Karpas-422 (cell line): ENCODE measurements at regions not wholly inside any gene's neighbourhood (a gene's known extent, or its start where the extent isn't known, plus 50 kb on each side); places are given as distances from the start of the nearest gene placed in this dataset.

Source experiments
- DNase-seq: peaks from one replicate; pipeline ENCODE4 v3.0.0-alpha.2; 2015
- H2AFZ ChIP-seq: fragments of 200-600 bp; sonication (generic); 2 replicates; pipeline ENCODE4 v1.6.1; 2014; ENCODE audit warnings: antibody characterized with exemption, low read length, mixed read lengths
- H3K27ac ChIP-seq: fragments of 200-600 bp; sonication (generic); 2 replicates; pipeline ENCODE4 v1.5.1; 2014; ENCODE audit warnings: mild to moderate bottlenecking, low read length, moderate library complexity
- H3K27me3 ChIP-seq: fragments of 200-600 bp; sonication (generic); 2 replicates; pipeline ENCODE4 v1.6.1; 2014; ENCODE audit warnings: low read length, mixed read lengths
- H3K36me3 ChIP-seq: fragments of 200-600 bp; sonication (generic); 2 replicates; pipeline ENCODE4 v1.6.1; 2014; ENCODE audit warnings: low read length, mixed read lengths; ENCODE audit not compliant: insufficient read depth
- H3K4me1 ChIP-seq: fragments of 200-600 bp; sonication (generic); 2 replicates; pipeline ENCODE4 v1.6.1; 2014; ENCODE audit warnings: mild to moderate bottlenecking, low read length, mixed read lengths
- H3K4me2 ChIP-seq: fragments of 200-600 bp; sonication (generic); 2 replicates; pipeline ENCODE4 v1.6.1; 2014; ENCODE audit warnings: low read length, low read depth, mild to moderate bottlenecking; ENCODE audit not compliant: poor library complexity, severe bottlenecking
- H3K4me3 ChIP-seq: fragments of 200-600 bp; sonication (generic); 2 replicates; pipeline ENCODE4 v1.5.1; 2014; ENCODE audit warnings: mild to moderate bottlenecking, antibody characterized with exemption, low read length, mixed read lengths
- H3K79me2 ChIP-seq: fragments of 200-600 bp; sonication (generic); 2 replicates; pipeline ENCODE4 v1.6.1; 2014; ENCODE audit warnings: mild to moderate bottlenecking, low read length, mixed read lengths
- H3K9ac ChIP-seq: fragments of 200-600 bp; sonication (generic); 2 replicates; pipeline ENCODE4 v1.6.0; 2014; ENCODE audit warnings: low read length
- H3K9me2 ChIP-seq: fragments of 200-600 bp; sonication (generic), shearing (Covaris generic); replicated peaks from 2 replicates; pipeline ENCODE4 v1.6.0; 2014; ENCODE audit warnings: mild to moderate bottlenecking, low read length, moderate library complexity; ENCODE audit not compliant: insufficient read depth
- H3K9me3 ChIP-seq: fragments of 300-700, 200-600 bp; sonication (generic); 2 replicates; pipeline ENCODE4 v1.6.1; 2014; ENCODE audit warnings: low read length, mixed read lengths
- H4K20me1 ChIP-seq: fragments of 200-600 bp; sonication (generic); 2 replicates; pipeline ENCODE4 v1.6.1; 2014; ENCODE audit warnings: mild to moderate bottlenecking, antibody characterized with exemption, low read length, low read depth; ENCODE audit not compliant: insufficient read depth

DNA sequence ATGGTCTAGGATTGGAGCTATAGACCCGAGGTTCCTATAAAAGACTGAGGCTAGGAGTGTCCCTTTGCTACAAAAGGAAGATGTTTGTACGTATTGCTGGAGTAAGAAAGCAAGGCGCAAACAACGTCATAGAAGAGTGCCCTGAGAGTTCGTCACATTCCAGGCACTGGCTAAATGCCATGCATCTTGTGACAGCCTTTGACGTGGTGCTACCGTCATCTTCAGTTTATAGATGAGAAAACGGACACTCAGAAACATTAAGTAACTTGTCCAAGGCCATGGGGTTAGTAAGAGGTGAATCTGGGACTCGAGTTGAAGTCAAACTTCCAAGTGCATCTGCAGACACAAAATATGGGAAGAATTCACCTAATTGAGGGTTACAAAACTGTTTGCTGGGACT, 104.2 kb upstream of the SLC45A1 start:
- no peak overlapping the region for H2AFZ ChIP-seq
- H3K4me2 ChIP-seq: no peak overlapping the region
- H3K27me3 ChIP-seq: no peaks in the 10 kb centered on the region
- H3K36me3 ChIP-seq: no peaks in the 10 kb centered on the region
- no peaks in the 10 kb centered on the region for H3K4me1 ChIP-seq
- no peak overlapping the region for H3K4me3 ChIP-seq
- DNase-seq: no peak
- H3K9me2 ChIP-seq: no peaks in the 10 kb centered on the region
- no peaks in the 10 kb centered on the region for H3K9me3 ChIP-seq
- H3K27ac ChIP-seq: no peak overlapping the region
- H3K79me2 ChIP-seq: no peaks in the 10 kb centered on the region
- H4K20me1 ChIP-seq: no peaks in the 10 kb centered on the region
- no peak overlapping the region for H3K9ac ChIP-seq

DNA sequence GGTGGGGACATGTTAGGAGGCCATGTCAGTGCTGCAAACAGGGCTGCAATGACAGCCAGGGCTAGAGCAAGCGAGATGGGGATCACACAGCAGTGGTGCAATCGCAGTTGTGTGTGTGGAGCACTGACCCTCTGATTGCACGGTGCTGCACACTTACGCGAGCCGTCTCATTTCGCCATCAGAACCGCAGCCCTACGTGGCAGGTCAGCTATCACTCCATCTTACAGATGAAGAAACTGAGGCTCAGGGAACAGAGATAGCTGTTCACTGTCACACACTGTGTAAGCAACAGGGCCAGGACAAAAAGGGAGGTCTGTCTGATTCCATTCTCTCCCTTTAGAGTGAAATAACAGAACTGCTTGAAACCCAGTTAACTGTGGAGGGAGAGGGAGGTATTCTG, 104.8 kb upstream of the SLC45A1 start:
- Histone ChIP-seq H4K20me1 (no peaks in the 10 kb centered on the region), H3K27me3 (no peaks in the 10 kb centered on the region), H3K4me3 (no peak overlapping the region), H3K27ac (no peak overlapping the region), H3K4me2 (no peak overlapping the region), H3K9ac (no peak overlapping the region), H3K36me3 (no peaks in the 10 kb centered on the region), H2AFZ (no peak overlapping the region), H3K4me1 (no peaks in the 10 kb centered on the region), H3K79me2 (no peaks in the 10 kb centered on the region), H3K9me3 (no peaks in the 10 kb centered on the region), H3K9me2 (no peaks in the 10 kb centered on the region)
- no peak for DNase-seq

DNA sequence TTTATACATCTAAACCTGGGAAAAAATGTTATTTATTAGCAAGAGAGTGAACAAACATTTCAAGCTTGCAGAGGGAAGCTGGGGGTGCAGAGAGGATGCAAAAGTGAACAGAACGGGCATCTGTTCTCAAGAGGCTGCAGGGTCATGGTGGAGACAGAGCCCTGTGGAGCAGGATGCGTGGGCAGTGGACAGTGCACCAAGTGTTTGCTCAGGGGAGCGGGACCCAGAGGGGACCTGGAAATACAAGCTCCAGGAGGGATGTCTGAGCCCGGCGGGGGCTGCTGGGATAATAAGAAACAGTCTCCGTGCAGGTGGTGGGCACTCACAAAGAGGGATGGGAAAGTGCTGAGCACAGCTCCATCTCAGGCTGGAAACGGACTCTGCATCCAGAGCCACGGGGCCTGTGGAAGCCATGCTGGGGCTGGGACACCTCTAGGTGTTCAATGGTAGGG, 105.3 kb upstream of the SLC45A1 start:
- no peak for DNase-seq
- Histone ChIP-seq H3K79me2 (no peaks in the 10 kb centered on the region), H3K4me1 (no peaks in the 10 kb centered on the region), H4K20me1 (no peaks in the 10 kb centered on the region), H3K9me2 (no peaks in the 10 kb centered on the region), H3K27ac (no peak overlapping the region), H3K36me3 (no peaks in the 10 kb centered on the region), H2AFZ (no peak overlapping the region), H3K9me3 (no peaks in the 10 kb centered on the region), H3K27me3 (no peaks in the 10 kb centered on the region), H3K9ac (no peak overlapping the region), H3K4me2 (no peak overlapping the region), H3K4me3 (no peak overlapping the region)

DNA sequence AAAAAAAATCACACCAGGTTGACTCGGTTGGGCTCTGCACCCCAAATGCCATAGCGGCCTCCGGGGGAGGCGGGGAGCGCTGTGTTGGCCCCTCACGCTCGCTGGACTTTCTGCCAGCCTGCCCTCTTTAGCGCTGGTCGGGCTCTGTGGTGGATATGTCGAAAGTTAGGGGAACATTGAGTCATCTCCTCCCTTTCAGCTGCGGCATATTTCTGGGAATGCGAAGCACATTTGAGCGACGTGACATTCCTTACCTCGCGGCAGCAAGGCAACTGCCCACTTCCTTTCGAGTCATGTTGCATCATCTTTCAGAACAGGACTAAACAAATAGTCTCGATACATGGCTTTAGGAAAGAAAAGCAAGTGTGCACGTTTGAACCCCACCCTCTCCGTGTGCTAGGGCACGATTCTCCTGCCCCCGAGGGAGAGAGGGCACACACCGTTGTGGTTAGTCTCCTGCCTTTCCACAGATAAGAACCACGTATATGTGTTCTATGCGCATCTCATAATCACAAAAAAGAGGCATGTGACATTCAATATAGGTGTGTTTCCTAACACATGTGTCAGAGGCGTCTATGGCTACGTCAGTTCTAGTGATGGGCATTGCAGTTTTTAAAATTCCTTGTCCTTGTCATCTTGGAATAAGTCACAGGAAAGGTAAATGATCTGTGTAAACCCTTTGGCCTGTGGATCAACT, 105.9 kb upstream of the SLC45A1 start:
- no peaks in the 10 kb centered on the region for H3K4me1 ChIP-seq
- H3K9me3 ChIP-seq: no peaks in the 10 kb centered on the region
- H3K9me2 ChIP-seq: no peaks in the 10 kb centered on the region
- H3K4me3 ChIP-seq: no peak overlapping the region
- no peak overlapping the region for H3K27ac ChIP-seq
- no peaks in the 10 kb centered on the region for H3K36me3 ChIP-seq
- H2AFZ ChIP-seq: no peak overlapping the region
- H3K27me3 ChIP-seq: no peaks in the 10 kb centered on the region
- H3K79me2 ChIP-seq: no peaks in the 10 kb centered on the region
- H4K20me1 ChIP-seq: no peaks in the 10 kb centered on the region
- H3K4me2 ChIP-seq: no peak overlapping the region
- no peak for DNase-seq
- no peak overlapping the region for H3K9ac ChIP-seq

DNA sequence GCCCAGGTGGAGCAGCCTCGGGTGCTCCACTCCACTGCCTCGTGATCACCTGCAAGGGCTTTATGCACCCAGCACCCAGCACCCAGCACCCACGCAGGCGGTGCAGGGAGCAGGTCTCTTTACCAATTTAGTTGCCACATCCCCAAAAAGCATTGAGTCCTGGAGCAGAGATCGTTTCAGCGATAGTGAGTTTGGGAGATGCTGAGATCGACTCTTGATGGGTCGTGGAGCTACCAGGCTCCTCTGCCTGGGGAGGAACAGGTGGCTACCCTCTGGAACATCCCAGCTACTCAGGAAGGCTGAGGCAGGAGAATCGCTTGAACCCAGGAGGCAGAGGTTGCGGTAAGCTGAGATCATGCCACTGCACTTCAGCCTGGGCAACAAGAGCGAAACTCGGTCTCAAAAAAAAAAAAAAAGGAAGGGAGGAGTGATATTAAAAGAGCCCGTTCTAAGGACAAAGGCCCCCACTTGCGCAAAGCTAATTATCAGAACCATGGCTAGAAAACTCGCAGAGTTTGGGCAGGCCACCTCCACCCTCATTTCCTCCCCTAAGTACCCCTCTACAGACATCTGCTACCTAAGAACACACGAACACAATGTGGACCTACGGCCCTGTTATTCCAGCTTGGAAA, 106.5 kb upstream of the SLC45A1 start:
- no peaks in the 10 kb centered on the region for H3K9me3 ChIP-seq
- no peak for DNase-seq
- no peaks in the 10 kb centered on the region for H3K9me2 ChIP-seq
- no peak overlapping the region for H3K27ac ChIP-seq
- no peaks in the 10 kb centered on the region for H3K79me2 ChIP-seq
- no peak overlapping the region for H3K9ac ChIP-seq
- H2AFZ ChIP-seq: no peak overlapping the region
- H3K27me3 ChIP-seq: no peaks in the 10 kb centered on the region
- no peaks in the 10 kb centered on the region for H4K20me1 ChIP-seq
- no peak overlapping the region for H3K4me2 ChIP-seq
- H3K4me1 ChIP-seq: no peaks in the 10 kb centered on the region
- no peaks in the 10 kb centered on the region for H3K36me3 ChIP-seq
- no peak overlapping the region for H3K4me3 ChIP-seq

DNA sequence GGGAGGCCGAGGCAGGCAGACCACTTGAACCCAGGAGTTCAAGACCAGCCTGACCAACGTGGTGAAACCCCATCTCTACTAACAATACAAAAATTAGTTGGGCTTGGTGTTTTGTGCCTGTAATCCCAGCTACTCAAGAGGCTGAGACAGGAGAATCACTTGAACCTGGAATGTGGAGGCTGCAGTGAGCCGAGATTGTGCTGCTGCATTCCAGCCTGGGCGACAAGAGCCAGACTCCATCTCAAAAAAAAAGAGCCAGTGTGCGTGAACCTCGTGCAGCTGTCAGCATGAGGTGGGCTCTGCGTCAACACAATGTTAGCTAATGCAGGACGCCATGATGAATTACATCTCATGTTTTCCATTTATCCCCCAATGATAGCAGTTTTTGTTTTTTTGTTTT, 110.7 kb upstream of the SLC45A1 start:
- Histone ChIP-seq H3K9me3 (no peaks in the 10 kb centered on the region), H3K27me3 (no peaks in the 10 kb centered on the region), H3K4me1 (no peaks in the 10 kb centered on the region), H3K9ac (no peak overlapping the region), H3K4me3 (no peak overlapping the region), H3K4me2 (no peak overlapping the region), H3K9me2 (no peaks in the 10 kb centered on the region), H3K36me3 (no peaks in the 10 kb centered on the region), H2AFZ (no peak overlapping the region), H4K20me1 (no peaks in the 10 kb centered on the region), H3K79me2 (no peaks in the 10 kb centered on the region), H3K27ac (no peak overlapping the region)
- no peak for DNase-seq

DNA sequence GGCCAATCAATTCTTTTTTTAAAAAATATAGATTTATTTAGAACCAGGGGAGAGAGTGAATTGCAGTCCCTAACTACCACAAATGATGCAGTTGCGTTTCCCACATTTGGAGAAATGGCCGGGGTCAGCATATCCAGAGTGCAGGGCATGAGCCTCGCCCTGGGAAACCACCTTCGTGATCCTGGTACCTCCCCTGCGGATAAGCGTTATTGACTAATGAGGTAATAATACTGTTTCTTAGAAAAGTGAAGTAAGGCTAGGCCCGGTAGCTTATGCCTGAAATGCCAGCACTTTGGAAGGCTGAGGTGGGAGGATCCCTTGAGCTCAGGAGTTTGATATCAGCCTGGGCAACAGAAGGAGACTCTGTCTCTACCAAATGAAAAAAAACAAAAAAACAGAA, 111.5 kb upstream of the SLC45A1 start:
- H3K9ac ChIP-seq: no peak overlapping the region
- no peak overlapping the region for H3K4me3 ChIP-seq
- H3K4me2 ChIP-seq: no peak overlapping the region
- H4K20me1 ChIP-seq: no peaks in the 10 kb centered on the region
- no peaks in the 10 kb centered on the region for H3K9me3 ChIP-seq
- H3K4me1 ChIP-seq: no peaks in the 10 kb centered on the region
- no peak overlapping the region for H2AFZ ChIP-seq
- no peaks in the 10 kb centered on the region for H3K9me2 ChIP-seq
- no peaks in the 10 kb centered on the region for H3K27me3 ChIP-seq
- DNase-seq: no peak
- no peaks in the 10 kb centered on the region for H3K79me2 ChIP-seq
- no peaks in the 10 kb centered on the region for H3K36me3 ChIP-seq
- H3K27ac ChIP-seq: no peak overlapping the region

DNA sequence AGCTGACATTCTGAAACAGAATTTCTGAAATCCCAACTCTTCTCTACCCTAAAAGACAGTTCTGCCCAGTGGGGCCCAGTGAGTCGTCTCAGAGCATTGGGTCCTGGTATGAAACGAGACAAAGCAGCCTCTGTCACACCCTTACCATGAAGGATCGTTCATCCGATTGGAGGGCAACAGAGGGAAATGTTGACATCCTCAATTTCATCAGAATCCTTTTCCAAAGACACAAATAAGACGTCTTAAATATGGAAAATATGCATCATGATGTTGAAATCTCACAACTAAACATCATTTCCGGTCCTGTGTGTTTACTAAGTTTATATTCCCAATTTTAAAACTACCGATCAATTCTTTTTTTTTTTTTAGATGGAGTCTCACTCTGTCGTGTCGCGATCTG, 112.1 kb upstream of the SLC45A1 start:
- H3K4me3 ChIP-seq: no peak overlapping the region
- H3K4me1 ChIP-seq: no peaks in the 10 kb centered on the region
- H3K27ac ChIP-seq: no peak overlapping the region
- no peaks in the 10 kb centered on the region for H3K27me3 ChIP-seq
- H3K9me2 ChIP-seq: no peaks in the 10 kb centered on the region
- H4K20me1 ChIP-seq: no peaks in the 10 kb centered on the region
- no peaks in the 10 kb centered on the region for H3K36me3 ChIP-seq
- no peak overlapping the region for H3K4me2 ChIP-seq
- H2AFZ ChIP-seq: no peak overlapping the region
- H3K9ac ChIP-seq: no peak overlapping the region
- no peaks in the 10 kb centered on the region for H3K79me2 ChIP-seq
- DNase-seq: no peak
- H3K9me3 ChIP-seq: no peaks in the 10 kb centered on the region
